HepG2 (cell line): ENCODE measurements at regions not wholly inside any gene's neighbourhood (a gene's known extent, or its start where the extent isn't known, plus 50 kb on each side); places are given as distances from the start of the nearest gene placed in this dataset.

ENCODE experiments used
- ATAC-seq: fragments of 200-7000 bp; cut with Tn5 transposase; 3 replicates; pipeline ENCODE4 v1.9.1; 2020; ENCODE audit warnings: mild to moderate bottlenecking, moderate library complexity
- BruUV-seq: library from RNA; stranded (reverse); fragments of 400-500 nt; replicated peaks from 2 replicates; lab custom pipeline; 2021; lab: Mats Ljungman, UMichigan
- CTCF ChIA-PET: fragments of 300-600 bp; formaldehyde crosslinking; extraction: SDS; loops from one replicate; lab custom pipeline; 2021; ENCODE audit warnings: low total read pairs, inconsistent platforms, low intra/inter-chr PET ratio; lab: Yijun Ruan, JAX
- POLR2A ChIA-PET: fragments of 350-600 bp; sonication (Branson Sonifier 250); formaldehyde crosslinking; loops from one replicate; lab custom pipeline; 2020; ENCODE audit warnings: antibody characterized with exemption, inconsistent platforms; lab: Yijun Ruan, JAX
- DNase-seq: peaks from one replicate; pipeline ENCODE4 v3.0.0-alpha.2; 2015; ENCODE audit warnings: low spot score
- FAIRE-seq: peaks from 3 replicates; lab custom pipeline; 2011; peaks lifted over from hg19 to GRCh38; lab: Jason Lieb, UNC
- H2AFZ ChIP-seq: one replicate; pipeline ENCODE4 v1.6.1; 2011; ENCODE audit warnings: low read length, inconsistent platforms
- H3K27ac ChIP-seq: fragments of 300-600 bp; 3 replicates; pipeline ENCODE4 v1.8.0; 2011; ENCODE audit warnings: mixed run types, mild to moderate bottlenecking, mixed read lengths, low read length, inconsistent platforms; ENCODE audit not compliant: insufficient read depth; ENCODE audit errors: extremely low read length
- H3K27me3 ChIP-seq, 2 experiments: fragments of 200-600 bp in 1 of 2; 2 replicates in 1 of 2; 3 replicates in 1 of 2; pipeline versions ENCODE4 v1.6.0 to v1.8.0; 2011; ENCODE audit warnings: low read length in 2 of 2, mild to moderate bottlenecking in 2 of 2, moderate library complexity in 2 of 2, inconsistent platforms in 1 of 2; ENCODE audit not compliant: insufficient read depth in 2 of 2, control insufficient read depth in 1 of 2
- H3K36me3 ChIP-seq, 2 experiments: fragments of 200-600 bp in 1 of 2; replicated peaks in 1 of 2; 2 replicates in 1 of 2; 3 replicates in 1 of 2; pipeline versions ENCODE4 v1.5.1 to v1.8.0; 2011; ENCODE audit warnings: low read length in 2 of 2, inconsistent platforms in 1 of 2; ENCODE audit not compliant: insufficient read depth in 2 of 2, control insufficient read depth in 1 of 2
- H3K4me1 ChIP-seq: 2 replicates; pipeline ENCODE4 v1.5.1; 2012; ENCODE audit warnings: low read length, inconsistent platforms; ENCODE audit not compliant: insufficient read depth
- H3K4me2 ChIP-seq: 2 replicates; pipeline ENCODE4 v1.6.0; 2011; ENCODE audit warnings: low read depth, low read length, inconsistent platforms
- H3K4me3 ChIP-seq, 3 experiments: fragments of 200-600 bp in 1 of 3; sonication (generic), shearing (Covaris generic) in 1 of 3; replicated peaks in 1 of 3; 2 replicates each; pipeline ENCODE4 v1.5.1; 2011 to 2016; ENCODE audit warnings: low read length in 3 of 3, inconsistent platforms in 2 of 3, low read depth in 2 of 3, mild to moderate bottlenecking in 2 of 3, control low read depth in 1 of 3, mixed read lengths in 1 of 3; ENCODE audit not compliant: insufficient read depth in 1 of 3
- H3K79me2 ChIP-seq: one replicate; pipeline ENCODE4 v1.6.1; 2011; ENCODE audit warnings: low read length, inconsistent platforms; ENCODE audit not compliant: insufficient read depth
- H3K9ac ChIP-seq: 2 replicates; pipeline ENCODE4 v1.6.0; 2011; ENCODE audit warnings: mild to moderate bottlenecking, low read depth, low read length, inconsistent platforms; ENCODE audit not compliant: insufficient read depth
- H3K9me3 ChIP-seq: 2 replicates; pipeline ENCODE4 v1.5.1; 2012; ENCODE audit warnings: mild to moderate bottlenecking, low read length
- H4K20me1 ChIP-seq: 2 replicates; pipeline ENCODE4 v1.6.0; 2011; ENCODE audit warnings: inconsistent platforms, mild to moderate bottlenecking, low read length, moderate library complexity; ENCODE audit not compliant: insufficient read depth
- ARID3A ChIP-seq: IDR thresholded peaks from 2 replicates; pipeline ENCODE4 v1.6.1; 2012; ENCODE audit warnings: low read depth, low read length, improper control_type of control experiment
- BCL3 ChIP-seq: sonication (generic); formaldehyde crosslinking; IDR thresholded peaks from 2 replicates; pipeline ENCODE4 v1.5.1; 2020; ENCODE audit warnings: mild to moderate bottlenecking, missing genetic modification reagents, moderate library complexity
- CCDC6 ChIP-seq: sonication (generic); formaldehyde crosslinking; IDR thresholded peaks from 2 replicates; pipeline ENCODE4 v1.8.1; 2022; ENCODE audit warnings: mild to moderate bottlenecking, missing genetic modification reagents, moderate library complexity
- GTF3A ChIP-seq: sonication (generic); formaldehyde crosslinking; conservative IDR thresholded peaks from 2 replicates; pipeline ENCODE4 v1.4.0; 2020; ENCODE audit warnings: mild to moderate bottlenecking, missing genetic modification reagents
- HDAC6 ChIP-seq: fragments of 200-600 bp; sonication (generic); IDR thresholded peaks from 2 replicates; pipeline ENCODE4 v1.7.0; 2017; ENCODE audit warnings: mild to moderate bottlenecking, antibody characterized with exemption, low read length, low read depth
- KDM1A ChIP-seq: IDR thresholded peaks from 2 replicates; pipeline ENCODE4 v1.6.1; 2016; ENCODE audit warnings: missing compliant biosample characterization
- MLXIP ChIP-seq: sonication (generic); formaldehyde crosslinking; IDR thresholded peaks from 2 replicates; pipeline ENCODE4 v1.9.0; 2021; ENCODE audit warnings: missing genetic modification reagents, borderline replicate concordance
- NKX3-1 ChIP-seq: sonication (generic); formaldehyde crosslinking; IDR thresholded peaks from 2 replicates; pipeline ENCODE4 v1.5.0; 2020; ENCODE audit warnings: missing genetic modification reagents
- ZC3H4 ChIP-seq: sonication (generic); formaldehyde crosslinking; IDR thresholded peaks from 2 replicates; pipeline ENCODE4 v1.4.0; 2020; ENCODE audit warnings: missing genetic modification reagents, borderline replicate concordance
- ZFP90 ChIP-seq: sonication (generic); formaldehyde crosslinking; IDR thresholded peaks from 2 replicates; pipeline ENCODE4 v1.8.0; 2022; ENCODE audit warnings: missing genetic modification reagents, mild to moderate bottlenecking, inconsistent platforms, borderline replicate concordance
- ZNF609 ChIP-seq: sonication (generic); formaldehyde crosslinking; IDR thresholded peaks from 2 replicates; pipeline ENCODE4 v1.4.0; 2020; ENCODE audit warnings: mild to moderate bottlenecking, missing genetic modification reagents, borderline replicate concordance
- ZNF724P ChIP-seq: sonication (generic); formaldehyde crosslinking; IDR thresholded peaks from 2 replicates; pipeline ENCODE4 v1.8.0; 2022; ENCODE audit warnings: missing genetic modification reagents, borderline replicate concordance
- ZNF773 ChIP-seq: sonication (generic); formaldehyde crosslinking; IDR thresholded peaks from 2 replicates; pipeline ENCODE4 v1.4.0; 2020; ENCODE audit warnings: missing genetic modification reagents, borderline replicate concordance
- ZZZ3 ChIP-seq: sonication (generic); formaldehyde crosslinking; IDR thresholded peaks from 2 replicates; pipeline ENCODE4 v1.4.0; 2020; ENCODE audit warnings: missing genetic modification reagents, mild to moderate bottlenecking, borderline replicate concordance
- WGBS: methylation state at CpG from one replicate; pipeline ENCODE4 v1.1.6; 2017; ENCODE audit warnings: low lambda C conversion rate; 5-methylcytosine and 5-hydroxymethylcytosine counted together
- in situ Hi-C: cut with HindIII; loops from 2 replicates; pipeline ENCODE4 v1.10.0; 2017; ENCODE audit warnings: low pct_unique_long_range_greater_than_20kb; ENCODE audit not compliant: extremely low pct_ligation_motif_present
- intact Hi-C: fragments of 100-400 bp; cut with micrococcal nuclease; formaldehyde crosslinking; loops from one replicate; pipeline ENCODE4 v1.10.0; 2022; ENCODE audit not compliant: unreplicated experiment

GRCh38 chr4:117610706-117611308 is 423.5 kb upstream of the NDST3 start:
- no peak overlapping the region for H3K4me2 ChIP-seq
- WGBS, result 0% methylated on average over 1 of the region's 1 CpG
- no peaks in the 10 kb centered on the region for H3K27me3 ChIP-seq
- no peaks in the 10 kb centered on the region for H4K20me1 ChIP-seq
- no peak overlapping the region for H2AFZ ChIP-seq
- DNase-seq (no peak), FAIRE-seq (no peak), ATAC-seq (no peak)
- no peak overlapping the region for H3K27ac ChIP-seq
- BruUV-seq, result no TSS peak
- ChIA-PET POLR2A (no interaction called here), CTCF (no interaction called here)
- in situ Hi-C loops (no loop called here), intact Hi-C loops (no loop called here)
- no peaks in the 10 kb centered on the region for H3K79me2 ChIP-seq
- H3K4me1 ChIP-seq, result no peaks in the 10 kb centered on the region
- H3K9ac ChIP-seq, result no peak overlapping the region
- H3K4me3 ChIP-seq, result no peak overlapping the region
- no peaks in the 10 kb centered on the region for H3K36me3 ChIP-seq
- peaks cover 18% of the 10 kb centered on the region; the same call in 1 of the 2 replicates for H3K9me3 ChIP-seq
- TF ChIP-seq ZNF609 (CRISPR knock-in tag) (no peak), MLXIP (CRISPR knock-in tag) (no peak), ZNF724P (no peak), NKX3-1 (CRISPR knock-in tag) (no peak), ARID3A (no peak), CCDC6 (CRISPR knock-in tag) (no peak), GTF3A (CRISPR knock-in tag) (no peak), ZNF773 (CRISPR knock-in tag) (no peak), BCL3 (CRISPR knock-in tag) (no peak), ZFP90 (CRISPR knock-in tag) (no peak), HDAC6 (no peak), KDM1A (CRISPR knock-in tag) (no peak), ZC3H4 (no peak), ZZZ3 (CRISPR knock-in tag) (no peak)
